Activated CD4-positive, alpha-beta T cell treated with anti-CD3 and anti-CD28 coated beads, Interleukin-2, amount 50 U/mL, for 48 hours (primary cell): ENCODE measurements at regions not wholly inside any gene's neighbourhood (a gene's known extent, or its start where the extent isn't known, plus 50 kb on each side); places are given as distances from the start of the nearest gene placed in this dataset.

Experiments
- DNase-seq, 2 experiments: peaks; one replicate each; pipeline ENCODE4 v3.0.0-alpha.2; 2020

GRCh38 chr11:70688142-70688541 lies 289.8 kb downstream of the CTTN start:
- DNase-seq: no peak

GRCh38 chr11:70689764-70690163 lies 291.4 kb downstream of the CTTN start:
- DNase-seq: no peak

- DNase-seq: no peak
Measured at GRCh38 chr11:70692131-70692530, 293.8 kb downstream of the CTTN start.

- no peak for DNase-seq
Measured at GRCh38 chr11:70694371-70694770, 296.0 kb downstream of the CTTN start.

- DNase-seq: no peak
Measured at GRCh38 chr11:70695086-70695960, 297.0 kb downstream of the CTTN start.

GRCh38 chr11:70696076-70696475 lies 297.7 kb downstream of the CTTN start:
- DNase-seq: no peak

GRCh38 chr11:70696564-70696963 lies 298.2 kb downstream of the CTTN start:
- no peak for DNase-seq

GRCh38 chr11:70697701-70698100 lies 299.4 kb downstream of the CTTN start:
- no peak for DNase-seq

GRCh38 chr11:70698871-70699270 lies 300.5 kb downstream of the CTTN start:
- DNase-seq: no peak

- no peak for DNase-seq
Measured at GRCh38 chr11:70699294-70700221, 301.2 kb downstream of the CTTN start.

- no peak for DNase-seq
Measured at GRCh38 chr11:70700453-70700852, 302.1 kb downstream of the CTTN start.

- DNase-seq: no peak
Measured at GRCh38 chr11:70700871-70701270, 302.5 kb downstream of the CTTN start.

- no peak for DNase-seq
Measured at GRCh38 chr11:70702040-70702648, 303.8 kb downstream of the CTTN start.

GRCh38 chr11:70703141-70704064 lies 305.1 kb downstream of the CTTN start:
- no peak for DNase-seq

GRCh38 chr11:70705097-70705496 lies 306.8 kb downstream of the CTTN start:
- DNase-seq: no peak

- no peak for DNase-seq
Measured at GRCh38 chr11:70705930-70706329, 307.6 kb downstream of the CTTN start.

- DNase-seq: no peak
Measured at GRCh38 chr11:70707821-70708220, 309.5 kb downstream of the CTTN start.

GRCh38 chr11:70709596-70709995 lies 311.3 kb downstream of the CTTN start:
- DNase-seq: no peak

GRCh38 chr11:70710192-70710591 lies 311.9 kb downstream of the CTTN start:
- no peak for DNase-seq

GRCh38 chr11:70710601-70711000 lies 312.3 kb downstream of the CTTN start:
- DNase-seq: no peak

GRCh38 chr11:70711095-70711910 lies 313.0 kb downstream of the CTTN start:
- DNase-seq: no peak

- DNase-seq: no peak
Measured at GRCh38 chr11:70711911-70712185, 313.5 kb downstream of the CTTN start.
